Ishikawa (cell line): ENCODE measurements at regions not wholly inside any gene's neighbourhood (a gene's known extent, or its start where the extent isn't known, plus 50 kb on each side); places are given as distances from the start of the nearest gene placed in this dataset.
A peak's percentile ranks its signal among the peaks of the same experiment; 100 is the strongest.

Experiments
- CEBPB ChIP-seq: IDR thresholded peaks from 2 replicates; pipeline ENCODE4 v1.6.1; 2012
- EGR1 ChIP-seq: IDR thresholded peaks from 2 replicates; pipeline ENCODE4 v1.6.1; 2012
- EP300 ChIP-seq: IDR thresholded peaks from 2 replicates; pipeline ENCODE4 v1.6.1; 2012; ENCODE audit warnings: borderline replicate concordance
- FOXM1 ChIP-seq: IDR thresholded peaks from 2 replicates; pipeline ENCODE4 v1.6.1; 2012; ENCODE audit warnings: low read depth, borderline replicate concordance
- NFIC ChIP-seq: IDR thresholded peaks from 2 replicates; pipeline ENCODE4 v1.6.1; 2012
- RAD21 ChIP-seq: IDR thresholded peaks from 2 replicates; pipeline ENCODE4 v1.6.1; 2012; ENCODE audit warnings: low read depth
- TAF1 ChIP-seq: IDR thresholded peaks from 2 replicates; pipeline ENCODE4 v1.6.1; 2012; ENCODE audit warnings: low read depth, mild to moderate bottlenecking
- TCF12 ChIP-seq: IDR thresholded peaks from 2 replicates; pipeline ENCODE4 v1.6.1; 2012; ENCODE audit warnings: low read depth
- TEAD4 ChIP-seq: IDR thresholded peaks from 2 replicates; pipeline ENCODE4 v1.6.1; 2012
- TF ChIP-seq, protein P1 (sequence below): IDR thresholded peaks from 2 replicates; pipeline ENCODE4 v1.6.1; 2012
- TF ChIP-seq, protein P2 (sequence below): IDR thresholded peaks from 2 replicates; pipeline ENCODE4 v1.6.1; 2012; ENCODE audit warnings: low read depth, mild to moderate bottlenecking
- TF ChIP-seq, protein P3 (sequence below): IDR thresholded peaks from 2 replicates; pipeline ENCODE4 v1.6.1; 2012

DNA sequence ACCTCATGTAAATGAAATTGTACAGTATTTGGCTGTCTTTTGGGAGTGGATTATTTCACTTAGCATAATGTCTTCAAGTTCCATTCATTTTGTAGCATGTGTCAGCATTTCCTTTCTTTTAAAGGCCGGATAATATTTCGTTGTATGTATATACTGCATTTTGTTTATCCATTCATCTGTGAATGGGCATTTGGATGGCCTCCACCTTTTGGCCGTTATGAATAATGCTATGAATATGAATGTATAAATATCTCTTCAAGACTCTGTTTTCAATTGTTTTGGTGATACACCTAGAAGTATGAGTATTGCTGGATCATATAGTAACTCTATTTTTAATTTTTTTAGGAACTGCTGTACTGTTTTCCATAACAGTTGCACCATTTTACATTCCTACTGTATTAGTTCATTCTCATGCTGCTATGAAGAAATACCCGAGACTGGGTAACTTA, 164.9 kb downstream of the DYRK2 start:
- TF ChIP-seq, protein P1, sequence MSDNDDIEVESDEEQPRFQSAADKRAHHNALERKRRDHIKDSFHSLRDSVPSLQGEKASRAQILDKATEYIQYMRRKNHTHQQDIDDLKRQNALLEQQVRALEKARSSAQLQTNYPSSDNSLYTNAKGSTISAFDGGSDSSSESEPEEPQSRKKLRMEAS = peak; percentile 22; the same call in 1 of the 2 replicates
- TF ChIP-seq TCF12 (peak; percentile 67), RAD21 (no peak), EGR1 (no peak), EP300 (peak; percentile 80), CEBPB (peak; percentile 75), FOXM1 (peak; percentile 74; the same call in 1 of the 2 replicates), TEAD4 (peak; percentile 35; the same call in 1 of the 2 replicates), TAF1 (no peak), NFIC (peak; percentile 70)
- TF ChIP-seq, protein P2, sequence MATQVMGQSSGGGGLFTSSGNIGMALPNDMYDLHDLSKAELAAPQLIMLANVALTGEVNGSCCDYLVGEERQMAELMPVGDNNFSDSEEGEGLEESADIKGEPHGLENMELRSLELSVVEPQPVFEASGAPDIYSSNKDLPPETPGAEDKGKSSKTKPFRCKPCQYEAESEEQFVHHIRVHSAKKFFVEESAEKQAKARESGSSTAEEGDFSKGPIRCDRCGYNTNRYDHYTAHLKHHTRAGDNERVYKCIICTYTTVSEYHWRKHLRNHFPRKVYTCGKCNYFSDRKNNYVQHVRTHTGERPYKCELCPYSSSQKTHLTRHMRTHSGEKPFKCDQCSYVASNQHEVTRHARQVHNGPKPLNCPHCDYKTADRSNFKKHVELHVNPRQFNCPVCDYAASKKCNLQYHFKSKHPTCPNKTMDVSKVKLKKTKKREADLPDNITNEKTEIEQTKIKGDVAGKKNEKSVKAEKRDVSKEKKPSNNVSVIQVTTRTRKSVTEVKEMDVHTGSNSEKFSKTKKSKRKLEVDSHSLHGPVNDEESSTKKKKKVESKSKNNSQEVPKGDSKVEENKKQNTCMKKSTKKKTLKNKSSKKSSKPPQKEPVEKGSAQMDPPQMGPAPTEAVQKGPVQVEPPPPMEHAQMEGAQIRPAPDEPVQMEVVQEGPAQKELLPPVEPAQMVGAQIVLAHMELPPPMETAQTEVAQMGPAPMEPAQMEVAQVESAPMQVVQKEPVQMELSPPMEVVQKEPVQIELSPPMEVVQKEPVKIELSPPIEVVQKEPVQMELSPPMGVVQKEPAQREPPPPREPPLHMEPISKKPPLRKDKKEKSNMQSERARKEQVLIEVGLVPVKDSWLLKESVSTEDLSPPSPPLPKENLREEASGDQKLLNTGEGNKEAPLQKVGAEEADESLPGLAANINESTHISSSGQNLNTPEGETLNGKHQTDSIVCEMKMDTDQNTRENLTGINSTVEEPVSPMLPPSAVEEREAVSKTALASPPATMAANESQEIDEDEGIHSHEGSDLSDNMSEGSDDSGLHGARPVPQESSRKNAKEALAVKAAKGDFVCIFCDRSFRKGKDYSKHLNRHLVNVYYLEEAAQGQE = no peak
- TF ChIP-seq, protein P3, sequence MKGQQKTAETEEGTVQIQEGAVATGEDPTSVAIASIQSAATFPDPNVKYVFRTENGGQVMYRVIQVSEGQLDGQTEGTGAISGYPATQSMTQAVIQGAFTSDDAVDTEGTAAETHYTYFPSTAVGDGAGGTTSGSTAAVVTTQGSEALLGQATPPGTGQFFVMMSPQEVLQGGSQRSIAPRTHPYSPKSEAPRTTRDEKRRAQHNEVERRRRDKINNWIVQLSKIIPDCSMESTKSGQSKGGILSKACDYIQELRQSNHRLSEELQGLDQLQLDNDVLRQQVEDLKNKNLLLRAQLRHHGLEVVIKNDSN = no peak
